Panc1 (cell line): ENCODE measurements at regions not wholly inside any gene's neighbourhood (a gene's known extent, or its start where the extent isn't known, plus 50 kb on each side); places are given as distances from the start of the nearest gene placed in this dataset.

Source experiments
- ATAC-seq: fragments of 200-7000 bp; cut with Tn5 transposase; 2 replicates; pipeline ENCODE4 v1.9.1; 2020; ENCODE audit warnings: mild to moderate bottlenecking, moderate library complexity
- BruUV-seq: library from RNA; stranded (reverse); fragments of 400-500 nt; replicated peaks from 2 replicates; lab custom pipeline; 2021; lab: Mats Ljungman, UMichigan
- CTCF ChIA-PET: fragments of 300-600 bp; sonication (Branson Sonifier 250); formaldehyde crosslinking; loops from one replicate; lab custom pipeline; 2022; ENCODE audit warnings: antibody characterized with exemption; lab: Charles Lee
- POLR2A ChIA-PET: fragments of 300-600 bp; sonication (Branson Sonifier 250); formaldehyde crosslinking; loops from one replicate; lab custom pipeline; 2022; ENCODE audit warnings: antibody characterized with exemption; lab: Charles Lee
- DNase-seq: peaks from one replicate; pipeline ENCODE4 v3.0.0-alpha.2; 2010; ENCODE audit warnings: low read depth, low spot score
- H3K27ac ChIP-seq: 2 replicates; pipeline ENCODE4 v1.5.1; 2011; ENCODE audit warnings: mild to moderate bottlenecking, low read length, inconsistent platforms
- H3K27me3 ChIP-seq: fragments of 200-500 bp; sonication (Bioruptor generic); 2 replicates; pipeline ENCODE4 v1.6.0; 2014; ENCODE audit warnings: low read length, inconsistent platforms; ENCODE audit not compliant: control insufficient read depth, insufficient read depth
- H3K36me3 ChIP-seq: fragments of 200-500 bp; sonication (Bioruptor generic); 2 replicates; pipeline ENCODE4 v1.5.1; 2014; ENCODE audit warnings: inconsistent platforms, mild to moderate bottlenecking, low read length, moderate library complexity; ENCODE audit not compliant: control insufficient read depth, insufficient read depth
- H3K4me1 ChIP-seq: 2 replicates; pipeline ENCODE4 v1.5.1; 2011; ENCODE audit warnings: inconsistent platforms, mild to moderate bottlenecking, low read length, moderate library complexity; ENCODE audit not compliant: control insufficient read depth, insufficient read depth
- H3K4me3 ChIP-seq, 2 experiments: 2 replicates each; pipeline ENCODE4 v1.5.1; 2011 to 2012; ENCODE audit warnings: low read depth in 2 of 2, low read length in 2 of 2, mild to moderate bottlenecking in 2 of 2, inconsistent platforms in 1 of 2, moderate library complexity in 1 of 2
- H3K9me3 ChIP-seq: fragments of 200-500 bp; sonication (Bioruptor generic); 2 replicates; pipeline ENCODE4 v1.5.1; 2014; ENCODE audit warnings: low read depth, mild to moderate bottlenecking, inconsistent platforms, low read length, moderate library complexity; ENCODE audit not compliant: control insufficient read depth, insufficient read depth
- CTCF ChIP-seq: fragments of 450-650 bp; IDR thresholded peaks from 2 replicates; pipeline ENCODE4 v1.5.1; 2017; ENCODE audit warnings: mild to moderate bottlenecking
- POLR2AphosphoS5 ChIP-seq: IDR thresholded peaks from 2 replicates; pipeline ENCODE4 v1.6.1; 2012; ENCODE audit warnings: mild to moderate bottlenecking, low read depth, low read length, moderate library complexity
- REST ChIP-seq, 2 experiments: IDR thresholded peaks; 2 replicates each; pipeline ENCODE4 v1.6.1; 2011 to 2012; ENCODE audit warnings: low read depth in 2 of 2, control low read depth in 1 of 2, low read length in 1 of 2, mild to moderate bottlenecking in 1 of 2, moderate library complexity in 1 of 2; ENCODE audit not compliant: insufficient read depth in 1 of 2
- SIN3A ChIP-seq: IDR thresholded peaks from 2 replicates; pipeline ENCODE4 v1.6.1; 2012; ENCODE audit warnings: low read depth, mild to moderate bottlenecking, low read length, moderate library complexity, borderline replicate concordance; ENCODE audit not compliant: insufficient read depth
- TCF7L2 ChIP-seq: IDR thresholded peaks from 2 replicates; pipeline ENCODE4 v1.6.1; 2011; ENCODE audit warnings: mild to moderate bottlenecking, low read depth, low read length, inconsistent platforms
- in situ Hi-C: cut with HindIII; loops from 2 replicates; pipeline ENCODE4 v1.10.0; 2016; ENCODE audit warnings: low sequenced_read_pairs, low pct_unique_long_range_greater_than_20kb
- intact Hi-C: fragments of 100-400 bp; cut with micrococcal nuclease; formaldehyde crosslinking; loops from one replicate; pipeline ENCODE4 v1.10.0; 2022; ENCODE audit not compliant: unreplicated experiment

GRCh38 chrX:130556951-130557350 is 155.2 kb downstream of the RBMX2 start:
- Histone ChIP-seq H3K27me3 (peaks cover 6% of the 10 kb centered on the region), H3K4me3 (no peak overlapping the region), H3K36me3 (no peaks in the 10 kb centered on the region), H3K4me1 (no peaks in the 10 kb centered on the region), H3K9me3 (no peaks in the 10 kb centered on the region), H3K27ac (no peak overlapping the region)
- no TSS peak for BruUV-seq
- intact Hi-C loops (no loop called here), in situ Hi-C loops (no loop called here)
- TF ChIP-seq CTCF (no peak), REST (IDR thresholded peaks at IDR 0.05; ENCODE audit: insufficient read depth in 1 of 2, low read depth in 2 of 2, low read length in 1 of 2) (no peak), SIN3A (no peak), POLR2AphosphoS5 (no peak), TCF7L2 (no peak)
- ChIA-PET CTCF (interaction anchor here (1.7 kb wide), 1 partner anchor 20 kb away, joined by 7 read pairs; no protein-coding TSS in a partner anchor), POLR2A (no interaction called here)
- ATAC-seq, result no peak
- no peak for DNase-seq

- in situ Hi-C loops, result no loop called here
- no peak for ATAC-seq
Observed at GRCh38 chrX:130560544-130560943, 158.8 kb downstream of the RBMX2 start.

More at GRCh38 chrX:130560544-130560943, 158.8 kb downstream of the RBMX2 start:
- H3K36me3 ChIP-seq, result no peaks in the 10 kb centered on the region
- no peaks in the 10 kb centered on the region for H3K9me3 ChIP-seq
- DNase-seq, result no peak
- TF ChIP-seq TCF7L2, result no peak
- no peak for TF ChIP-seq SIN3A
- no peak for TF ChIP-seq CTCF
- TF ChIP-seq REST (IDR thresholded peaks at IDR 0.05; ENCODE audit: insufficient read depth in 1 of 2, low read depth in 2 of 2, low read length in 1 of 2), result no peak
- TF ChIP-seq POLR2AphosphoS5, result no peak
- H3K4me3 ChIP-seq, result no peak overlapping the region
- H3K27ac ChIP-seq, result no peak overlapping the region
- H3K4me1 ChIP-seq, result no peaks in the 10 kb centered on the region
- BruUV-seq, result no TSS peak
- intact Hi-C loops, result no loop called here
- H3K27me3 ChIP-seq, result peaks cover 2% of the 10 kb centered on the region; the same call in 1 of the 2 replicates
- POLR2A ChIA-PET, result no interaction called here
- CTCF ChIA-PET, result no interaction called here
